ENCODE measurements at regions not wholly inside any gene's neighbourhood (a gene's known extent, or its start where the extent isn't known, plus 50 kb on each side); places are given as distances from the start of the nearest gene placed in this dataset.

DNA sequence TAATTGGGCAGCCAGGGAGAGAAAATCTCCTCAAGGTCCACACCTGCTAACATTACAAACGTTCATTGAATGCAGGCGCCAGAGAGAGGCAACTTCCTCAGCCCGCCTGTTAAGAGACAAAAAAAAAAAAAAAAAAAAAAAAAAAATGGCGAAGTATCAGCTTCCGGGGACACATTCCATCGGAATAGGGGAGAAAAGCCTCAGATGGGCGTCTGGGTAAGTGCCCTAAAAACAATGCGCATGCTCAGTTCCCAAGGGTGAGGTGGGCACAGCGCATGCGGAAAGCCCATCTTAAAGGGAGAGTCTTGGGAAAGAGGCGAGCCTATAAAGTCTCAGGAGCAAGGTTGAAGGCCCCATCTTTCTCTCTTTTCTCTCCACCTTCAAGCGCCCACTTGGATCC is 1139.7 kb upstream of the CELF2 start:
- TF ChIP-seq, protein P1, sequence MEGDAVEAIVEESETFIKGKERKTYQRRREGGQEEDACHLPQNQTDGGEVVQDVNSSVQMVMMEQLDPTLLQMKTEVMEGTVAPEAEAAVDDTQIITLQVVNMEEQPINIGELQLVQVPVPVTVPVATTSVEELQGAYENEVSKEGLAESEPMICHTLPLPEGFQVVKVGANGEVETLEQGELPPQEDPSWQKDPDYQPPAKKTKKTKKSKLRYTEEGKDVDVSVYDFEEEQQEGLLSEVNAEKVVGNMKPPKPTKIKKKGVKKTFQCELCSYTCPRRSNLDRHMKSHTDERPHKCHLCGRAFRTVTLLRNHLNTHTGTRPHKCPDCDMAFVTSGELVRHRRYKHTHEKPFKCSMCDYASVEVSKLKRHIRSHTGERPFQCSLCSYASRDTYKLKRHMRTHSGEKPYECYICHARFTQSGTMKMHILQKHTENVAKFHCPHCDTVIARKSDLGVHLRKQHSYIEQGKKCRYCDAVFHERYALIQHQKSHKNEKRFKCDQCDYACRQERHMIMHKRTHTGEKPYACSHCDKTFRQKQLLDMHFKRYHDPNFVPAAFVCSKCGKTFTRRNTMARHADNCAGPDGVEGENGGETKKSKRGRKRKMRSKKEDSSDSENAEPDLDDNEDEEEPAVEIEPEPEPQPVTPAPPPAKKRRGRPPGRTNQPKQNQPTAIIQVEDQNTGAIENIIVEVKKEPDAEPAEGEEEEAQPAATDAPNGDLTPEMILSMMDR (IDR thresholded peaks at IDR 0.05), result no peak
- TF ChIP-seq POLR2AphosphoS5 (IDR thresholded peaks at IDR 0.05), result no peak
